ENCODE measurements at regions not wholly inside any gene's neighbourhood (a gene's known extent, or its start where the extent isn't known, plus 50 kb on each side); places are given as distances from the start of the nearest gene placed in this dataset.

- no peak for TF ChIP-seq NFIC (IDR thresholded peaks at IDR 0.05; ENCODE audit: low read depth, low read length)
- TF ChIP-seq ZBTB4 (CRISPR knock-in tag; IDR thresholded peaks at IDR 0.05) = no peak
- TF ChIP-seq, protein P1, sequence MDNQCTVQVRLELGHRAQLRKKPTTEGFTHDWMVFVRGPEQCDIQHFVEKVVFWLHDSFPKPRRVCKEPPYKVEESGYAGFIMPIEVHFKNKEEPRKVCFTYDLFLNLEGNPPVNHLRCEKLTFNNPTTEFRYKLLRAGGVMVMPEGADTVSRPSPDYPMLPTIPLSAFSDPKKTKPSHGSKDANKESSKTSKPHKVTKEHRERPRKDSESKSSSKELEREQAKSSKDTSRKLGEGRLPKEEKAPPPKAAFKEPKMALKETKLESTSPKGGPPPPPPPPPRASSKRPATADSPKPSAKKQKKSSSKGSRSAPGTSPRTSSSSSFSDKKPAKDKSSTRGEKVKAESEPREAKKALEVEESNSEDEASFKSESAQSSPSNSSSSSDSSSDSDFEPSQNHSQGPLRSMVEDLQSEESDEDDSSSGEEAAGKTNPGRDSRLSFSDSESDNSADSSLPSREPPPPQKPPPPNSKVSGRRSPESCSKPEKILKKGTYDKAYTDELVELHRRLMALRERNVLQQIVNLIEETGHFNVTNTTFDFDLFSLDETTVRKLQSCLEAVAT (IDR thresholded peaks at IDR 0.05) = no peak
- no peak for TF ChIP-seq STAT1 (conservative IDR thresholded peaks at IDR 0.05)
- no peak for TF ChIP-seq CEBPB (IDR thresholded peaks at IDR 0.05; ENCODE audit: borderline replicate concordance in 1 of 2, low read depth in 2 of 2, low read length in 2 of 2)
- no peak for TF ChIP-seq KAT2A (conservative IDR thresholded peaks at IDR 0.05; ENCODE audit: control insufficient read depth, low read depth, low read length)
- TF ChIP-seq, protein P2, sequence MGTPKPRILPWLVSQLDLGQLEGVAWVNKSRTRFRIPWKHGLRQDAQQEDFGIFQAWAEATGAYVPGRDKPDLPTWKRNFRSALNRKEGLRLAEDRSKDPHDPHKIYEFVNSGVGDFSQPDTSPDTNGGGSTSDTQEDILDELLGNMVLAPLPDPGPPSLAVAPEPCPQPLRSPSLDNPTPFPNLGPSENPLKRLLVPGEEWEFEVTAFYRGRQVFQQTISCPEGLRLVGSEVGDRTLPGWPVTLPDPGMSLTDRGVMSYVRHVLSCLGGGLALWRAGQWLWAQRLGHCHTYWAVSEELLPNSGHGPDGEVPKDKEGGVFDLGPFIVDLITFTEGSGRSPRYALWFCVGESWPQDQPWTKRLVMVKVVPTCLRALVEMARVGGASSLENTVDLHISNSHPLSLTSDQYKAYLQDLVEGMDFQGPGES (IDR thresholded peaks at IDR 0.05) = no peak
- TF ChIP-seq HSF1 (IDR thresholded peaks at IDR 0.05; ENCODE audit: low read depth, low read length) = no peak
- TF ChIP-seq USF2 (IDR thresholded peaks at IDR 0.05; ENCODE audit: borderline replicate concordance, low read depth, low read length) = no peak
- no peak for TF ChIP-seq NKRF (conservative IDR thresholded peaks at IDR 0.05)
Observed at GRCh38 chr1:173314656-173315055, 107.5 kb upstream of the TNFSF4 start (continued).

Data from GM12878 (cell line).